DOHH2 (cell line): ENCODE measurements at regions not wholly inside any gene's neighbourhood (a gene's known extent, or its start where the extent isn't known, plus 50 kb on each side); places are given as distances from the start of the nearest gene placed in this dataset.

ENCODE experiments used
- EZH2phosphoT487 ChIP-seq: fragments of 200-600 bp; sonication (generic); IDR thresholded peaks from 2 replicates; pipeline ENCODE4 v1.6.1; 2017; ENCODE audit warnings: borderline replicate concordance, mild to moderate bottlenecking, antibody characterized with exemption, low read length, moderate library complexity, mixed read lengths
- TF ChIP-seq, protein P1 (sequence below): fragments of 200-600 bp; sonication (generic); IDR thresholded peaks from one replicate; pipeline ENCODE4 v1.5.1; 2014; ENCODE audit warnings: antibody characterized with exemption, mild to moderate bottlenecking, low read depth, low read length; ENCODE audit not compliant: poor library complexity, severe bottlenecking

DNA sequence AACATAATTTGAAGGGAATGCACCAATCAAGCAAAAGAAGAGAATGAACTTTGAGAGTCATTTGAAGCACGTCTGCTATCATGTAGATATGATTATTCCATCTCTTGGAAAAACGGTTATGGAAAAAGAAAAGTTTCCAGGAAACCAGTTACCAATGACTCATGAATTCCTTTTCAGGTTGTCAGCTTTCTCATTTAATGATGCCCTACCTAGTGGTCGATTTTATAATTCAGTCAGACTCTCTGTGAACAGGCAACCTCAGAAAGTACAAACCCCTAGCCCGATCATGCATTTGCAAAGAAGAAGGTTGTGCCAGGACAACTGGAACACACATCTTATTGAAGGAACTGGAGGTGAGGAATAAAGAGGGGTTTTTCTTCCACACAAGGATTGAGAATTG lies 355.1 kb upstream of the GRIA1 start:
- TF ChIP-seq, protein P1, sequence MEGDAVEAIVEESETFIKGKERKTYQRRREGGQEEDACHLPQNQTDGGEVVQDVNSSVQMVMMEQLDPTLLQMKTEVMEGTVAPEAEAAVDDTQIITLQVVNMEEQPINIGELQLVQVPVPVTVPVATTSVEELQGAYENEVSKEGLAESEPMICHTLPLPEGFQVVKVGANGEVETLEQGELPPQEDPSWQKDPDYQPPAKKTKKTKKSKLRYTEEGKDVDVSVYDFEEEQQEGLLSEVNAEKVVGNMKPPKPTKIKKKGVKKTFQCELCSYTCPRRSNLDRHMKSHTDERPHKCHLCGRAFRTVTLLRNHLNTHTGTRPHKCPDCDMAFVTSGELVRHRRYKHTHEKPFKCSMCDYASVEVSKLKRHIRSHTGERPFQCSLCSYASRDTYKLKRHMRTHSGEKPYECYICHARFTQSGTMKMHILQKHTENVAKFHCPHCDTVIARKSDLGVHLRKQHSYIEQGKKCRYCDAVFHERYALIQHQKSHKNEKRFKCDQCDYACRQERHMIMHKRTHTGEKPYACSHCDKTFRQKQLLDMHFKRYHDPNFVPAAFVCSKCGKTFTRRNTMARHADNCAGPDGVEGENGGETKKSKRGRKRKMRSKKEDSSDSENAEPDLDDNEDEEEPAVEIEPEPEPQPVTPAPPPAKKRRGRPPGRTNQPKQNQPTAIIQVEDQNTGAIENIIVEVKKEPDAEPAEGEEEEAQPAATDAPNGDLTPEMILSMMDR: no peak
- no peak for TF ChIP-seq EZH2phosphoT487
